ENCODE measurements at regions not wholly inside any gene's neighbourhood (a gene's known extent, or its start where the extent isn't known, plus 50 kb on each side); places are given as distances from the start of the nearest gene placed in this dataset.

GRCh38 chr7:67637023-67637358 lies 640.4 kb downstream of the TYW1 start:
- TF ChIP-seq CTCF (conservative IDR thresholded peaks at IDR 0.05) (peak; percentile 49), ZFX (IDR thresholded peaks at IDR 0.05) (no peak)

All from C4-2B (cell line).